GM21619 (cell line): ENCODE measurements at regions not wholly inside any gene's neighbourhood (a gene's known extent, or its start where the extent isn't known, plus 50 kb on each side); places are given as distances from the start of the nearest gene placed in this dataset.
"Not testable (repeated sequence)": the region's sequence is repeated elsewhere in the genome, so short reads cannot be mapped to it uniquely, and the experiment has no call there.

Experiments used
- ATAC-seq: cut with Tn5 transposase; IDR thresholded peaks from one replicate; pipeline ENCODE4 v1.9.1; 2021; ENCODE audit not compliant: unreplicated experiment

DNA sequence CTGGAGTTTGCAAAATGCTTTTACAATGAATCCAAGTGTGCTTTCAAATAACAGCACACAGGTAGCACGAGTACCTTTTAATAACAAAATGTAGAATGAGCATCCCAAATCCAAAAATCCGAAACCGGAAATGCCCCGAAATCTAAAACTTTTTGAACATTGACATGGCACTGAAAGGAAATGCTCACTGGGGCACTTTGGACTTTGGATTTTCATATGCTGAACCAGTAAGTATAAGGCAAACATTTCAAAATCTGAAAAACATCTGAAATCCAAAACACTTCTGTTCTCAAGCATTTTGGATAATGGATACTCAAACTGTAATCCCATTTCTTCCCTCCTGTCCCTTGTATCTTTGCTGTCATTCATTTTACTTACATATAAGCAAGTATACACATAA lies 50.1 kb downstream of the GCNT4 start:
- ATAC-seq: no peak

DNA sequence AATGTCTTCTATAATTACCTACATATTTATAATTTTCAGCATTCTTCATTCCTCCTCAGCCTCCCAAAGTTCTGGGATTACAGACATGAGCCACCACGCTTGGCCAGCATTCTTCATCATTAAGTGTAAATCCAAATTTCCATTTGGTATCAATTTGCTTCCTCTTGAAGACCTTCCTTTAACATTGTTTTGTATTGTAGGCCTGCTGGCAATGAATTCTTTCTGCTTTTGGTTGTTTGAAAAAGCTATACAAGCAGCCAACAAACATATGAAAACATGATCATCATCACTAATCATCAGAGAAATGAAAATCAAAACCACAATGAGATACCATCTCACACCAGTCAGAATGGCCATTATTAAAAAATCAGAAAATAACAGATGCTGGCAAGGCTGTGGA lies 56.4 kb downstream of the GCNT4 start:
- no peak for ATAC-seq

DNA sequence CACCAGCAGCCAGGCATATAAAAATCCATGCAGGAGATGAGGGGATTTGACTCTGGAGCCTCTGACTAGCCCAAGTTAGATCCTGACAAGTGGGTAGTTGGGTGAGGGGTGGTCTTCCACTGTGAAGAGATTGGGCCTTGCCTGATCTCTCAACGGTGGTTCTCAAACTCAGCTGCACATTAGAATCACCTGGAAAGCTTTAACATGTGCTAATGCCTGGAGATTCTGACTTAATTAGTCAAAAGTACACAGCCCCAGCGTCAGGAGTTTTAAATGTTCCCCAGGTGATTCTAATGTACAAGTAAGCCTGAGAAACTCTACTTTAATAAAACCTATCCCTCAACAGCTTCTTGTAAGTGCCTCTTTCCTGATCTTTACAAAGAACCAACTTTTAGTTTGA lies 57.5 kb downstream of the GCNT4 start:
- ATAC-seq: no peak

DNA sequence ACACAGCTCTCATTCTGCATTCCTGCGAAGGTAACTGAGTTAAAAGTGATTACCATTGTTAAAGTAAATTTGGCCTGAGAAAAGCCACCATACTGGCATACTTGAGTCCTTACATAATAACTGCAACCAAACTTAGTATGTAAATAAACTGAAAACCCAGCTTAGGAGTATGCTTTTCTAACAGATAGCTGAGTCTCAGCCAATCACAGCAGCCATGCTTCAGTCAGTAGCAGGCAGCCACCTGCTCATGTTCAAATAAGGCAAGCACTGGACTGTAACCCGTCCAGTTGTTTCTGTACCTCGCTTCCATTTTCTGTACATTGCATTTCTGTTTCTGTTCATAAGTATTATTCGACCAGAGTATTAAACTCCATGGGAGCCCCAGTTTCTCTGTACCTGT lies 58.6 kb downstream of the GCNT4 start:
- no peak for ATAC-seq

DNA sequence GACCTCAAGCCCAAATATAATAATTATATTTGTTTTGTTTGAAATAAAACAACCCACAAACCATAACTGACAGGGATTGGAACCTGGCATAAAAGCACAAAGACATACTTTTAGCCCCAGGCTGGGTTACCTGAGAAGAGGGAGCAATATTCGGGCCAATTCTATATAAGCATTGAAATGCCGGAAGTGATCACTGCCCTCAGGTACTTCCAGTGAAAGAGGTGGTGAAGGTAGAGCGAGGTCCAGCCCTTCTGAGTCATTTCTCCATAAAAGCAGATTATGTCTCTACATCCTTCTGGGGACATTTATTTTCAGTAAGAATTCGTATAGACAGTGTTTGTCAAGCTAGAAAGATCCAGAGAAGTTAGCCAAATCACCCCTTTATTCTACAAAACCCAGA lies 59.6 kb downstream of the GCNT4 start:
- ATAC-seq: no peak

DNA sequence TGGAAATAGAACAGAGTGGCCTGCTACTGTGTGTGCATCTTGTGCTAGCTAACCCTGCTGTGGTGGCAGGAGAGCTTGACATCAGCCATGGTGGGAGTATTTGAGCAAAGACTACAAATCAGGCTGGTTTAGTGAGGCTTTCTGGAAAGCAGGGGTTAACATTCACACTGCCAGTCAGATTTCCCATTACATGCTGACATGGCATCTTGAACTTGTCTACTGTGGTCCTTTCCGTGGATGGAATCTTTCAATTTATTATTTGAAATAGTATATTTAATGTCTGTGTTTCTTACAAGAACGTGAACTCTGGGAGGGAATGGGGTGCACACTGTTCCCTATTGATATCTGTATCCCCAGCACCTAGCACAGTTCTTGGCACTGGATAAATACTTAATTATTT lies 60.8 kb downstream of the GCNT4 start:
- no peak for ATAC-seq

DNA sequence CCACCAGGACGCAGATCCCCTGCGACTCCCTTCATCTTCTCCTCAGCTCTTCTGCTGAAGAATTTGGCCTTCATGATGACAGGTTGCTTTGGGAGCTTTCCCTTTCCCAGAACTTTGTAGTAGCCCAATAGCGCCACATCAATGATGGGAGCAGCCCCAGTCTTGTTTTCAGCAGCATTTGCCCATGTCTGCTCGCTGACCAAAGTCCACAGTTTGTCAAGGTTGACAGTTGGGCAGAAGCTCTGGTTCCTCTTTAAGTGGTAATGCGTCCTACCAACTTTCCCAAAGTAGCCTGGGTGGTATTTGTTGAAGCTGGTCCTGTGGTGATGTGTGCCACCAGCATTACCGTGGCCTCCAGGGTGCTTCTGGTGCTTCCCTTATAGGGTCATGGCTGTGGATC lies 62.2 kb downstream of the GCNT4 start:
- ATAC-seq: no peak

DNA sequence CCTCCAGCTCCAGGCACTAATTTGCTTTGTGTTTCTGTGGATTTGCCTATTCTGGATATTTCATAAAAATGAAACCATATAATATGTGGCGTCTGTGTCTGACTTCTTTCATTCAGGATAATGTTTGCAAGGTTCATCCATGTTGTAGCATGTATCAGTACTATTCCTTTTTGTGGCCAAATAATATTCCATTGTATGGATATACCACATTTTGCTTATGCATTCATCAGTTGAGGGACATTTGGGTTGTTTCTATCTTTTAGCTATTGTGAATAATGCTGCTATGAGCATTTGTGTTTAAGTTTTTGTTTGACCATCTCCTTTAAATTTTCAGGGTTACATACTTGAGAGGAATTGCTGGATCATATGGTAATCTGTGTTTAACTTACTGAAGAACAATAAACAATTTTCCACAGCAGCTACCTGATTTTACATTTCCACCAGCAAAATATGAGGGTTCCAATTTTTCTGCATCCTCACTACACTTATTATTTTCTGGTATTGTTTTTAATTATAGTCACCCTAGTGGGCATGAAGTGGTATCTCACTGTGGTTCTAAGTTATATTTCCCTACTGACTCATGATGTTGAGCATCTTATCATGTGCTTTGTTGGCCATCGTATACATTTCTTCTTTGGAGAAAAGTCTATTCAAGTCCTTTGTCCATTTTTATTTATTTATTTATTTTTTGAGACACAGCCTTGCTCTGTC lies 63.9 kb downstream of the GCNT4 start:
- ATAC-seq: no peak

DNA sequence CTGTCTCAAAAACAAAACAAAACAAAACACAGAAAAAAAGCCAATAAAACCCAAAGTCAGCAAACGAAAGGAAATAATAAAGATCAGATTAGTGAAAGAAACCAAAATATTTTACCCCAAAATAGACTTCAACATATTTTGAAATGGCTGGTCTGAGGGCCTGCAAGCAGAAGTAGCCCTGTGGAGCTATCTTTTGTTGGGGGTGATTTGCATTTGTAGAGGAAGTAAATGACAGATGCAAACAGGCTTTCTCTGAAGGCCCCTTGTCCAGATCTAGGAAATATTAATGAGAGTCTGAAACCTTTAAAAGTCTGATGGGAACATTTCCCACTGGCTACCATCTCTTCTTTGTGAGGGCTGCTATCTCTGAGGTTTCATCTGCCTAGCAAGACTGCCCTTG lies 74.0 kb downstream of the GCNT4 start:
- ATAC-seq: no peak

DNA sequence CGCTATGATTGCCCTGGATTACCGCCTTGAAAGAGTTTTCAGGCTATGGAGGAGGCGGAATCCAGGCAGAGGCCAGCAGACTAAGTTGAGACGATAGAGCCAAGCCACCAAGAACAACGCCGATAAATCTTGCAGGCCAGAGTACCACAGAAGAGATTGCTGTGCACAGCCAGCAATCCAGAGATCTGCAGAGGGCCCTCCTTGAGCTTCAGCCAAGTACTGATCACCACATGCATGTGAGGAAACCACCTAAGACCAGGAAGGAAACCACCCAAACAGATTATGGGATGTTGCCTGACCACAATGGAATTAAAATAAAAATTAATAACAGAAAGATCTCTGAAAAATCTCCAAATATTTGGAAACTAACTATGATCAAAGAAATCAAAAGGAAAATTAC lies 74.9 kb downstream of the GCNT4 start:
- ATAC-seq: no peak

DNA sequence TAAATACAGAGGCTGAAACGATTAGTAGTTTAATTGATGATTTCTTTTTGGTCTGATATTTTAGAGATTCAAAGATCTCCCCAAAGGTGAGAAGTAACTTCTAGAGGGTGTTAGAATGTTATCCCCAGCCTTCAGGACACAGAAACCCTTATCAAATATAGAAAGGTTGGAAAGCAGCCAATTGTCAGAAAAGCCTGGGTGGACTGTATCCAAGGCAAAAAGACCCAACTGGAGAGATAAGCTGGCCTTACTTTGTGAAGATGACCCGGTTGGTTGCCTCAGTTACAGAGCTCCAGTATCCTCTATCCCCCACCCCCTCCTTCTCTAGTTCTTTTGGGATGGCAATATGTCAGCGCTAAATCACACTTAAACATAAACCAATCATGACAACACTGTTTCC lies 75.7 kb downstream of the GCNT4 start:
- no peak for ATAC-seq

DNA sequence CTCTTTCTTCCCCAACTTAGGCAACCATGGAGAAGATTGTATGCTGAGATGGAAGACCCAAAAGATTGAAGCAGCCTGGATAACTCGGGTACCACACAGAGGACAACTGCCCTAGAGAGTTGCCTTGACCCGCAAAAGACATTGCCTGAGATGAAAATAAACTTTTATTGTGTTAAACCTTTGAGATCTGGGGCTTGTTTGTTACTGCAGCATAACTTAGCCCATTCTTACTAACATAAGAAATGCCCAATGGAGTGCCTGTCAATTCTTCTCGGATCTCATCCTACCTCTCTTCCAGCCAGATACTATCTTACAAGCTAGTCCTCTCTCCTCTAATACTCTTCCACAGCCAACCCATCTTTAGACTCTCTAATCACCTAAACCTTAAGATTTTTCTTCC lies 76.8 kb downstream of the GCNT4 start:
- no peak for ATAC-seq

DNA sequence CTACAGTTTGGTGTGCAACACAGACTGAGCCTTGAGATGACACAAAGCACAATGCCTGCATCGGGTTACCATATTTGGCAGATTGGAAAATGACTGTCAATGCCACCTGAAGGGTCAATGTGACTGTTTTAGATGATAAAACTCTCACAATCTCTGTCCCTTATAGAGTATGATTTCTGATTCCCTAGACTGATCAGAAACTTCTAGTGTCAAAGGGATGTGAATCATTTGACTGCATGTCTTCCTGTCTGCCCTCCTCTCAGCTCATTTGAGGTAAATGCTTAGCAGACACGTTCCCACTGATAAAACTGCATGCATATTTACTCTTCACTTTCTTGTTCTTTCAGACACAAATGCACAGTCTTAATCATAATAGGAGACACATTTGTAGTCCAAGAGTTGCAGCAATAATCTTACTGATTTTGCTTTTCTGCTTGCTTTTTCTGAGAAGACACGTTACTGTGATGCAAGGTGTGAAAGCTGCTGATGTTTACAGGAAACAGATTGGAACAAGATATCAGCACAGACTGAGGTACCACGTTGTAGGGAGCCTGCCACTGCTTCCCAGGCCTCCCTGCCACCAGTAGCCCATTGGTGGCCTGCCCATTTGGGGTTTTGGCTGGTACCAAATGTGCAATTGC lies 77.8 kb downstream of the GCNT4 start:
- ATAC-seq: no peak

DNA sequence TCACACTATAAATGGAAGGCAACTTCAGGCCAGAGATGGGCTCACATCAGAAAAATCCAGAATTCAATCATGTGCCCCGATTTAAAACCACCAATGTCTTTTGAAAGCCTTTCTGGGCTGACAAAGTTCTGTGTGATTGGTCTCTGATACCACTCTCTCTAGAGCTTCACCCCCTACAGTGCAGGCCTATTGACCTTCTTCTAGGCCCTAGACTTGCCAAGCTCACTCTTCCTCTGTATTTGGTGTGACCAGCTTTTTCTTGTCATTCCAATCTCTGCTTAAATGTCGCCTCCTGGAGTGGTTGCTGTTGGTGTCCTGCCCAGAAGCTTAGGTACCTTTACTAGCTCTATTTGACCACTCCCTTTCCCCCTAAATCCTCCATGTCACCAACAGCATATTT lies 78.7 kb downstream of the GCNT4 start:
- no peak for ATAC-seq

DNA sequence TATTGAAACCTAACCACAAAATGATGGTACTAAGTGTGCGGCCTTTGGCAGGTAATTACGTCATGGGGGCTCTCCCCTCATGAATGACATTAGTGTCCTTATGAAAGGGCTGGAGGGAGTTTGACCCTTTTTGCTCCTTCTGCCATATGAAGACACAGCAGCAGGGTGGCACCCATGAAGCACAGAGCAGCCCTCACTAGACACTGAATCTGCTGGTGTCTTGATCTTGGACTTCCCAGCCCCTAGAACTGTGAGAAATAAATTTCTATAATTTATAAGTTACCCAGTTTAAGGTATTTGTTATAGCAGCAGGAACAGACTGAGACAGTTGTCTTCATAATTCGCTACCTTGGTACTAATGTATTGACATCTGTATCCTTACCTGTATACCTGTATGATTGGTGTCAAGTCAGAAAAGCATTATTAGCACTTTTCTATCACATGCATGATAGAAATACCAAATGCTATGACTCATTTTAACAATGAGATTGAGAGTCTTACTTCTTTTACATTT lies 80.4 kb downstream of the GCNT4 start:
- no peak for ATAC-seq

DNA sequence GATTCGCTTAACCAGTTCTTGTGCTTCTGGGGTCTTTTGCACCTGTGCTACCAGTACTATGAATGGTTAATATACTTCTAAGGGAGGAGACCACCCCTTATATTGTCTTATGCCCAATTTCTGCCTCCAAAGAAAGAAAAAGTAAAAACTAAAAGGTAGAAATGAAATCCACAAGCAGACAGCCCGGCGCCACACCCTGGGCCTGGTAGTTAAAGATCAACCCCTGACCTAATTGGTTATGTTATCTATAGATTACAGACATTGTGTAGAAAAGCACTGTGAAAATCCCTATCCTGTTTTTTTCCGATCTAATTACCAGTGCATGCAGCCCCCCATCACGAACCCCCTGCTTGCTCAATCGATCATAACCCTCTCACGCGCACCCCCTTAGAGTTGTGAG lies 81.5 kb downstream of the GCNT4 start:
- not testable (repeated sequence) for ATAC-seq

DNA sequence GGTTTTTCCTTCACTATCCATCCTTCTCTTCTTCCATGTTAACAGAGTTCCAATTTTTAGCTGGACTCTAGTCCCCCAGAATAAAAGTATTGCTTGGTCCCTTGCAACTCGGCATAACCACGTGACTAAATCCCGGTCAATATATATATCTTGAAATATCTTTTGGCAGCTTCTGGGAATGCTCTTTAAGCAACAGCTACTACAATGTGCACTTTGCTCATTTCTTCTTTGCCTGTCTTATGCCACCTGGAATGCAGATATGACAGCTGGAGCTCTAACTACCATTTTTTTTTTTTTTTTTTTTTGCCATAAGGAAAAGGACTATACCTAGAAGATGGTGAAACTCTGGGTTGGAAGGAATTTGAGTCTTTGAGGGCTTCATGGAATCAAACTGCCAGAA lies 82.6 kb downstream of the GCNT4 start:
- no peak for ATAC-seq

DNA sequence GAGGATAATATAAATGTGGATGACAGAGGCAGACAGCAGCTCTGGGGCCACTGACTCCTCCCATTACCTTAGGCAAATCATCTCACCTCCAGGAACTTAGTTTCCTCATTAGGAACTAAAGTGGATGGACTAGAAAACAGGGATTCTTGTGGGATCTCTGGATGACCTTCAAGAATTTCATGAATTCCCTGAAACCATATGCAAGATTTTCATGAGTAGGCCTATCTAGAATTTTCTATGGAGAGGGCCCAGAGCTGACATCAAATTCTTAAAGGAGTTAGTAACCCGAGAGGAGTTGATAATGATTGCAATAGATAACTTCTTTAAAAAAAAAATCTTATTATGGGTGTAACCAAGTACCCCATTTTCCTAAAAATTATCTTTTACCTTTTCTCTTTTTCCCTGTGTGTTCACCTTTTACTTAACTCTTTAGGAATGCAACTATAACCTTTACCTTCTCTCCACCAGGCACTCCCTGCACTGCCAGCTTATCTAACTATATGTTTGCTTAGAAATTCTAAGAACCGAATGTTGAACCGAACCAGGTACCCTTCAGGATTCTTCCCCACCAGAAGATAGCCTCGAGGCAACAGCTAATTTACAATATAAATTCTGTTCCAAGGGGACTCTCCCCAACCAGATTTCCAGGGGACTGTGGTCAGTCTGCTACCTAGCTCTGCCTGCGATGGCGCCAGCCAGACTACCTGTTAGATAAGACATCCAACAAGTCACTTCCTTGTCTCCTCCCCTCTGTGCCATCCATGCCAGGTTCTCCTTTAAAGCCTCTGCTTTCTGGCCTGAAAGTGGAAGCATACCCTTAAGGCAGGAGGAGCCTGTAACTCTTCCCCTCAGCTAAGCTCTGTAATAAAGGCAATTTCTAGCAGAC lies 86.0 kb downstream of the GCNT4 start:
- no peak for ATAC-seq

DNA sequence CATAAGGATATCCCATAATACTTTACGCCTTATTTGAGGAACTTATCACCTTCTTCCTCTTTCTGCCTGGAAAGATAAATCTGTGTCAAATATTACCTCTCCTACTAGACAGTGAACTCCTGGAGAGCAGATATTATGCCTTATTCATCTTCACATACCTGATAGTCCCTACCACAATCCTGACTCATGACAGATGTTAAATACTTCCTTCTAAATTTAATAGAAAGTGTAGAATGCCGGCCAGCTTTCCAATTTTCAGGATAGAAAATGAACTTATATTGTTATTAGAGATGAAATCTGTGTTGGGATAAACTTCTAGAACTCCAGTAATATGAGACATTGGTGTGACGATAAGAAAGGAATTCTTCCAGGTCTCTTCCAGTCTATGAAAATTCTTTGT lies 89.0 kb downstream of the GCNT4 start:
- ATAC-seq: no peak

DNA sequence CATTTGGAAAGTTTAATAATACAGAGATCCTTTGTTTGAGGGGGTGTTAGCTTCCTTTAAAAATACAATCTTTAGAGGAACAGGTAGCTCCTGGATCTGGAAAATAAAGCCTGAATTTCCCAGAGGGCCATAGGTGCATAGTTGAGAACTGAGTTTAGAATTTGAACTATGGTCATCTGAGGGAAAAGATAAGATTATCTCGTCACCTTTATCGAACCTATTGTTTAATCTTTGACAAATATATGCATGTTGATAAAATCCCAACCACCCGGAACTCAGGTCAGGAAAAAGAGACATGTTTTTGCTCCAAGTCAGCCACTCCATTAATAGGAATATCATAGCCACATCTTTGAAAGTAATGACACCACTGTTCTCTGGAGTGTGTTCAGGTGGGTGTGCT lies 91.7 kb upstream of the FAM169A start:
- no peak for ATAC-seq

DNA sequence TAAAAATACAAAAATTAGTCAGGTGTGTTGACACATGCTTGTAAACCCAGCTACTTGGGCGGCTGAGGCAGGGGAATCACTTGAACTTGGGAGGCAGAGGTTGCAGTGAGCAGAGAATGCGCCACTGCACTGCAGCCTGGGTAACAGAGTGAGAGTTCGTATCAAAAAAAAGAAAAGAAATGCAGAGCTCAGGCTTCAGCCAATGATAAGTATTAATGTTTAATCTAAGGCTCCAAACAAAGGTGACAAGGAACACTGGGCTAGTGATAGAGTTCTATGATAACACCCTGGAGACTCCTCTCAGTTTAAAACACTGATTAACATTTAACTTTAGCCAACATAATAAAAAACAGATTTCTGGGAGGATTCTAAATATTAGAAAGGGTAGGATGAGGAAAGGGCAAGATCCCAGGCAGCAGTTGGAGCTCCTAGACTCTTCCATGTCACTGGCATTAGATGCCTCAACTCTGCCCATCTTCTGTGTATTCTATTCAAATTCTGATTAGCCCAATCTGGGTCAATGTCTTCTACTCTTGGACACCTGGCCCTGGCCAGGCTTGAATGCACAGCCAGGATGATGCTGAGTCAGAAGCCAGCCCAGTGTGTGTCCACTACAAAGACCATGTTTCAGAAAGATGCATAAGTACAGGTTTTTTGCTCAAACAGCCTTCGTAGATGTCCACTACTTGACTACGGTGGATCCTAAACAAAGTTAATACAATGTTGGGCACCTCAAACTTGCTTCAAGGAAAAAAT lies 91.0 kb upstream of the FAM169A start:
- no peak for ATAC-seq
